GM19239 (cell line): ENCODE measurements at regions not wholly inside any gene's neighbourhood (a gene's known extent, or its start where the extent isn't known, plus 50 kb on each side); places are given as distances from the start of the nearest gene placed in this dataset.

ENCODE experiments used
- DNase-seq: peaks from one replicate; pipeline ENCODE4 v3.0.0; 2011; ENCODE audit warnings: low spot score; ENCODE audit not compliant: insufficient read length
- FAIRE-seq: peaks from 2 replicates; lab custom pipeline; 2011; peaks lifted over from hg19 to GRCh38; lab: Jason Lieb, UNC

GRCh38 chr4:108249397-108249796 lies 80.7 kb upstream of the LEF1 start:
- no peak for DNase-seq
- no peak for FAIRE-seq

- DNase-seq (no peak), FAIRE-seq (no peak)
Observed at GRCh38 chr4:108247387-108248049, 78.8 kb upstream of the LEF1 start.

- no peak for DNase-seq
- no peak for FAIRE-seq
Observed at GRCh38 chr4:108244606-108245005, 75.9 kb upstream of the LEF1 start.

DNA sequence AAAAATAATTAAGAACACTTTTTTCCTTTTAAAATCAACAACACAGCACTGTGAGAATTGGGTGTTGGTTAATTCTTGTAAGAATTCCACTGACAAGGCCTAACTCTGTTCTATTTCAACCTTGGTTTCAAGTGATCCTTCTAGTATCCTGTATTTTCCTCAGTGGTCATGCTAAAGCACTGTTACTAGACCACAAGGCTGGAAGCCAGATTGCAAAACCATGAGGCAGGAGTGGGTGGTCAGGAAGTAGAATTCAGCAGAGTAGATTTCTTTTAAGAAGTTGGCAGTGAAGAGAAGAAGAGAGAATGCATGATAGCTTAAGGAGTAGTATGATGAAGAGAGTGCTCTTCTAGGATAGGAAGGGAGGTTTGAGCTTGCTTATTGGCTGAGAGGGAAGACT lies 71.6 kb upstream of the LEF1 start:
- no peak for FAIRE-seq
- no peak for DNase-seq

- no peak for DNase-seq
- no peak for FAIRE-seq
Observed at GRCh38 chr4:108237693-108238092, 69.0 kb upstream of the LEF1 start.

DNA sequence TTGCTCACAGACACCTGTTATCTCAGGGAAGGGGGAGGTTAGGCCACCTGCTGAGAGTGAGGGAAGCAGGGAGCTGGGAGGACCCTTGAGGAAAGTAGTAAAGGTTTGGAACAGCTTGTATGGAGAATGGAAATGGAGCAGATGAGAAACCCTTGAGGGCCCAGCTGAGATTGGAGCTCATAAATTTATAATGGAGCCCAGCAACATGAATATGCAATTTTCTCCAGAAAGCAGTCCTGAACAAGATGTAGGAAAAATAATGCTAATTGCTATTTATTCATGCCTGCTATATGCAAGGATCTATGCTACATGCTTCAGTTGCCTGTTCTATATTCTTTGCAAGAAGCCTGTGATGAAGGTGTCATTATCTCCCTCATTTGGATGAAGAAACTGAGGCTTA lies 67.5 kb upstream of the LEF1 start:
- FAIRE-seq (no peak), DNase-seq (no peak)

GRCh38 chr4:108227923-108228322 lies 59.2 kb upstream of the LEF1 start:
- no peak for FAIRE-seq
- no peak for DNase-seq

- DNase-seq (no peak), FAIRE-seq (no peak)
Observed at GRCh38 chr4:108224611-108225053, 55.9 kb upstream of the LEF1 start.

DNA sequence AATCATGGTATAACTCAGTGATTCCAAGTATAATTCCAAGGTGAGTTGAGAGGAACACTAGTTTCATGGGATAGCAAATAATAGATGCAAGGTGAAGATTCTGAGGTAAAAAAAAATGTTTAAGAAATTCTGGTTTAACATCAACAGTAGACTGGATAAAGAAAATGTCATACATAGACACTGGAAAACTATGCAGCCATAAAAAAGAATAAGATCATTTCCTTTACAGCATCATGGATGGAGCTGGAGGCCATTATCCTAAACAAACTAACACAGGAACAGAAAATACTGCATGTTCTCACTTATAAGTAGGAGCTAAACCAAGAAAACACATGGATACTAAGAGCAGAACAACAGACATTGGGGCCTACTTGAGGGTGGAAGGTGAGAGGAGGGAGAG lies 54.6 kb upstream of the LEF1 start:
- no peak for FAIRE-seq
- no peak for DNase-seq

DNA sequence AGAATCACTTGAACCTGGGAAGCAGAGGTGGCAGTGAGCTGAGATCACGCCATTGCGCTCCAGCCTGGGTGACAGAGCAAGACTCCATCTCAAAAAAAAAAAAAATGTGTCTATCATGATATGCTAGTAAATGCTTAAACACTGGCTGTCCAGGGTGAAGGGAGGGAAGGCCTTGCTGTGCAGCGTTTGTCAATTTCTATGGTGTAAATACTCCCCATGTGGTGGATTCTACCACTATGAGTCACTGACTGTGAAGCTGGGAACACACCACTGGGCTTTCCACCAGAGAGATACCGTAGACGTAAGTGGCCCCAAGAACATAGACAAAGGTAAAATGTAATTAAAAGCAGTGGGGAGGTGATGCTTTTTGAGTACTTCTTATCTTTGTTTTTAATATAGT lies 51.3 kb upstream of the LEF1 start:
- DNase-seq (no peak), FAIRE-seq (no peak)
